Stimulated activated CD4-positive, alpha-beta T cell treated with anti-CD3 and anti-CD28 coated beads, Interleukin-4, amount 100 ng/mL, for 48 hours (primary cell): ENCODE measurements at regions not wholly inside any gene's neighbourhood (a gene's known extent, or its start where the extent isn't known, plus 50 kb on each side); places are given as distances from the start of the nearest gene placed in this dataset.

Experiments
- DNase-seq, 2 donors: peaks; one replicate each; pipeline ENCODE4 v3.0.0-alpha.2; 2020; ENCODE audit warnings: low read depth in 2 of 2

DNA sequence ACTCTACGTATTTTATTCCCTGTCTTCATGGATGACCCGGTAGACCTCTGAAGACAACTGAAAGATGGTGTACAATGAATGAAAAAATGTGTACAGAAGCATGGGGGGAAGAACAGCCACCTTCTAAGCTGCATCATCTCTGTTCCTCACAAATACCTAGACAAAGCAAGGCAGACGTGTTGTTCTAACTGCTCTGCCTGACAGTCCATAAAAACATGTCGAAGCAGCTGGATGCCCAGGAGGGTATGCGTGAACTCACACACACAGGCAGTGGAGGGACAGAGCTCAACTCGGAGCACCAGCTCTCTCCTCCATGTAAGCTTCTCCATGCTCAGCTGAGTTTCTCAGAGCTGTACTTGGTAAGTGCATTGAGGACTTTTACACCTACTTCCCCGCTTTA is 327.4 kb downstream of the CTTN start:
- DNase-seq = no peak

DNA sequence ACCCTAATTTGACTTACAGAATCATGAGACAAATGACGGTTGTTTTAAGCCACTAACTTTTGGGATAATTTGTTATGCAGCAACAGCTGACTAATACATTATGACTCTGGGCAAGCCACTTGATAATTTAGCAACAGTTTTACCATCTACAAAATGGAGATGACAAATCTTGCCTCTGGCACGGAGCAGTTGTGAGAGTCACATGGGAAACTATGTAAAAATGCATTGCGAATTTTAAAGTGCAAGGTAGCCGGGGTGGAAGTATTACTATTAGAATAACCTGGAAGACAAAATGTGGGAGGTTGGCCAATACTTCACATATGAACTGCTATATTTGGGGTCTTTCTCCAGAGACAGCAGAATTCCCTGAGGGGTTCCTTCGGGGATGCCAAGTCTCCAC is 328.7 kb downstream of the CTTN start:
- no peak for DNase-seq

DNA sequence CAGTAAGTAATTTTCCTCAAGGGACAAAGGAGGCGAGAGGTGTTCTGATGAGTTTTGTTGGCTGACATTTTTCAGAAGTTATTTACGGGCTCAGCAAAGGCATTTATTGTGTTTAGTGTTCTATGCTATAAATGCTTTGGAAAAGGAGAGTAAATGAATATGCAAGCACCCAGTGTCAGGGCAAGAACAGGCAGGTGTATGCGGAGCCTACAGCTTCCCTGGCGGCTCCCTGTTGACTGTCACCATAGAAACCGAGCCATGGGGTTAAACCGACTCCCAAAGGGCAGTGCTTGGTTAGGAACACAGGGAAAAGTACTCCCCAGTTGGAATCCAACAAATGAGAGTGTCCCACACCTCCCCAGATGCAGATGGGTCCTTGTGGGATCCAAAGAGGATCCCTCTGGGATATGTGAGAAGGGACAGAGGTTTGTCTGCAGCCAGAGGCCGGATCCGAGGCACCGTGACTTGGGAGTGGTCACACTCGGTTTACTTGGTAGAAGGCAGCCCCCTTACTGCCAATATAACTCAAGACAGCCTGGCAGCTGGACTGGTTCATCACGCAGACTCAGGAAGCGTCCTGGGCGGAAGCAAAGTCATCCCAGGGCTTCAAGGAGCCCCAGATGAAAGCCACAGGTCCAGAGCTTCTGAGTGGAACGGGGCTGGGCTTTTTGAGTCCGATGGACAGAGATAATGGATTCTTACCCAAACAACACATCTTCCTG is 329.7 kb downstream of the CTTN start:
- DNase-seq = no peak

GRCh38 chr11:70729949-70730348 is 331.6 kb downstream of the CTTN start:
- no peak for DNase-seq

- DNase-seq = no peak
Measured at GRCh38 chr11:70730411-70730810, 332.1 kb downstream of the CTTN start.

DNA sequence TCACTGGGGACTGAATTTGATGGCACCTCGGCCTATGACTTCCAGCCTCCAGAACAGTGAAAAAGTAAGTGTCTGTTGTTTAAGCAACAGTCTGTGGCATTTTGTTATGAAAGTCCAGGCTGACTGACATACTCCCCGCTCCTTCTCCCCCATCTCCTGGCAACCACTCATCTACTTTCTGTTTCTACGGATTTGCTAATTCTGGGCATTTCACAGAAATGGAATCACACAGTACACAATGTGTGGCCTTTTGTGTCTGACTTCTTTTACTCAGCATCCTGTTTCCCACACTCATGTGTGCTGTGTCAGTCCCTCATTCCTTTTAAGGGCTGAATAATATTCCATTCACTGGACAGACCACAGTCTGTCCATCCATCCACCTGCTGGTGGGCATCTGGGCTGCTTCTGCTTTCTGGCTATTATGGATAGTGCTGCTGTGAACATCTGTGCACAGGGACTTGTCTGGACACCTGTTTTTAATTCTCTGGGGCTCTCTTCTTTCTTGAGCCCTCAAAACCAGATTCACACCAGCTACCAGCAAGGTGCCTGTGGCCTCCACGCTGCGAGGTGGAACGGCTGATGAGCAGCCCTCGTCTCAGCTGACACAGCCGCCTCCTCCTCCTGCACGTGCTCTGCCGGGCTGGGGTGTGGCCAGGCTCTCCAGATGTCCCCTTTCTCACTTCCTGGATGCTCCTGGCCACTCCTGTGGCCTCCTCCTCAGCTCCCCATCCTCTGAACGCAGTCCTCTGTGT is 333.1 kb downstream of the CTTN start:
- no peak for DNase-seq

DNA sequence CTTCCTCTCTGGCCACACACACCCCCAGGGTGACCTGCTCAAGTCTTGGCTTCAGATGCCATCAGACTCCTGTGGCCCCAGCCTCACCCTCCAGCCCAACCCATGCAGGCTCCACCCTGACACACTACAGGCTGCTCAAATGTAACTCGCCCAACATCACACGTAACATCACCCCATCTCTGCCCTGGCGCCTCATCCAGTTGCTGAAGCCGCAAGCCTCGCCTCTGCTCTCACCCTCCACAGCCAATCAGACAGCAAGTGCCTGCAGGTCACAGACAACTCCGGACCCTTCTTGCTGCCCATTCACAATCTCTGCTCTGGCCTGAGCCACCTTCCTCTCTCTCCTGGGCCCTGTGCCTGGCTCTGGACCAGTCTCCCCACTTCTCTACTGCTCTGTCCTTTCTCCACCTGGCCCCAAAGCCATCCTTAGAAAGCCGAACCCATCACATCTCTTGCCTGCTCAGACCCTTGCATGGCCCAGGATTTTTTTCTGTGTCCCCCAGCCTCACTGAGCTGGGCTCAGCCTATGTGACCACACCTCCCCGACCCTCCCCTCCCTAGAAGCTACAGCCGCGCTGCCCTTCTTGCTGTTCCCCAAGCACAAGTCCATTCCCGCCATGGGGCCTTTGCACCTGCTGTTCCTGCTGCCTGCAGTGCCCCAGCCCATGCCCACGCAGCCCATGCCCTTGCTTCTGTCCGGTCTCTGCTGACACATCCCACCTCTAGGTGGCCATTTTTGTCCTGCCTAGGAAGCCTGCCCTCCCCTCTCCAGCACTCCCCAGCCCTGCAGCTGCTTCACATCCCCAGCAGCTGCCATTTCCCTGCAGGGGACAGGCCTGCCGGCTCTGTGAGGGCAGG is 333.9 kb downstream of the CTTN start:
- DNase-seq = no peak

- DNase-seq = no peak
Measured at GRCh38 chr11:70732881-70733196, 334.5 kb downstream of the CTTN start.

- no peak for DNase-seq
Measured at GRCh38 chr11:70733327-70734325, 335.3 kb downstream of the CTTN start.

GRCh38 chr11:70734379-70734778 is 336.1 kb downstream of the CTTN start:
- DNase-seq = no peak

GRCh38 chr11:70734911-70735310 is 336.6 kb downstream of the CTTN start:
- DNase-seq = no peak

GRCh38 chr11:70735976-70736375 is 337.6 kb downstream of the CTTN start:
- no peak for DNase-seq

DNA sequence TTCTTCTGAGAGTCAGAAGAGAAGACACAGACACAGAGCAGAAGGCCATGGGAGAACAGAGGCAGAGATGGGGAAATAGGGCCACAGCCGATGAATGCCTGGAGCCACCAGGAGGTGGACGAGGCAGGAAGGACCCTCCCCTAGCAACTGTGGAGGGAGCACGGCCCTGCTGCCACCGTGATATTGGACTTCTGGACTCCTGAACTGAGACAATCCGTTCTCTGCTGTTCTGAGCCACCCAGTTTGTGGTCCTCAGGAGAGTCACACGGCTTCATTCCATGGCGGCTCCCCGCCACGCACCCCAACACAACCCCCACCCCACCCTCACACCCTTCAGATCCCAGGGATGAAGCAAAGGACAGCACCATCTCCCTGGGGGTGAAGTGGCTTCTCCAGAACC is 338.1 kb downstream of the CTTN start:
- DNase-seq = no peak

DNA sequence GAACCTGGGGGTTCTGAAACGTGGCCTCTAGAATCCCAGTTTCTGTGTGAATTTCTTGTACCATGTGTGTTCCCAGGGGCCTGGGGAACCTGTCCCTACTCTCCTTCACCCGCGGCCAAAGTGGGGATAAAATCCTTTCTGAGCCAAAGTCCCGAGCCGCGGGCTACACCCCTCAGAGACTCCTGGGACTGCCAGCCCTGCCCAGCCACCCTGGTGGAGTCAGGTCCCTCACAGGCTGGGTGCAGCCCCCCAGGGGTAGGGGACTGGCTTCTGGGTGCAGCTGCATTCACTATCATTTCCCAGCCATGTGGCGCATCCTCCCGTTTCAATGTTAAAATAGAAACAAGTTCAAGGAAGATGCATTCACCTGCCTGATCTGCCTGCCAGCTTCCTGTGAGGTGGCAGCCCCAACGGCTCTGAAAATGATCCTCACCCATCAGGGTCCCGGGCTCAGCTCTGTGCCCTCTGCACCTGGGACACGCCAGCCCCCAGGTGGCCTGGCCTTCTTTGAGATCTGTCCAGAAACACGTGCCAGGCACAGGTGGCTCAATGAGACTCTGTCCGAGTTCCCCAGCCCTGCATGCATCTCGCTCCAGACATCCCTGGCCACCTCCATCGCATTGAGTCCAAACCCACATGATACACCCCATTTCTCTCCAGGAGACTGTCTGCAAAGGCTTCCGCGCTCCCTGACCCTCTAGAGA is 338.8 kb downstream of the CTTN start:
- DNase-seq = no peak

DNA sequence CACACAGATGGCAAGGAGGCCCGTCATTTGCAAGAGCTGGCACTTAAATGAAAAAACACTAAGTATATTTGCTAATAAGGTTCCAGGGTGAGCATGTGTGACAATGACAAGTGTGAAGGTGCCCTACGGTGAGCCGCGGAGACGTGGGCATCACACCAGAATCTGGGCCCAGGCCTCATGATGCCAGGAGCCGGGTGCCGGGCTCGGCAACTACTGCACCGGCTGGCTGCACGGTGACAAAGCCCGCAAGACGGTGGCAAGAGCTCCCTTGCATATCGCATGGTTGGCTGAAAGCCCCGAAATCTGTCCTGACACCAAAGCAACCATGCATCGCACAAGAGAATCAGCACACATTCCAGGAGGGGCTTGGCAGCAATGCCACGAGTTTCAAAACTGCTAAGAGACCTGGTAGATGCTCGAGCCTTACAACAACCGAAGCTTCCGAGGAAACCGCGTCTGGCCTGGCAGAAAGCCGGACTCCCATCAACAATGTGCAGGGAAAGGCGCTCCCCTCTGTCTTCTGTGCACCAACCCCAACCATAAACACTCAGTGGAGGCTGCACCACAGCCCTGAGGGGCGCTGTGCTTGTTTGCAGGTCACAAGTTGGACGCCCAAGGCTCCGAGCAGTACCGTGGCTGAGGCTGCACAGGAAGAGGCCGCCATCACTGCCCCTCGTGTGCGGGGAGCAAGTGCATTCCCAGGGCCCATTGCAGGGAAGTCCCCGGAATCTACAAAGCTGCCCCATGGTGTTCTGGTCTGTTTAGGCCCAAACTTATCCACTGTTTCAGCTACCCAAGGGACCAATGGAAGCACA is 339.7 kb downstream of the CTTN start:
- DNase-seq = no peak

DNA sequence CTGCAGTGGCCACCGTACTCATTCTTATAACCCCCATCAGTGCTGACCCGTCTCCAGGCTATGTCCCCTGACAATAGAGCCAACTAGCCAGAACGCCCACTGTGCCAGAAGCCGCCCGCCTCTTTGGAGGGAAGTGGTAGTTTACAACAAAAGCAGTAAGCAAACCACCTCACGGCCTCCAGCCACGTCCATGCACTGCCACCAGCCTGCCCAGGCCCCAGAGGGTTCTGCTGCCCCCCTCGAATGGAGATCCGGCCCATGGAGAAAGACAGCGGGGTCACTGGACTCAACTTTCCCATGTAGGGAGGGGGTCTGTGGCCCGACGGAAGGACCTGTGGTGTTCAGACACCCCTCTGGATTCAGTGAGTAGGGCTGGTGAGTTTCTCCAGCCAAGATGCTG is 340.3 kb downstream of the CTTN start:
- no peak for DNase-seq

DNA sequence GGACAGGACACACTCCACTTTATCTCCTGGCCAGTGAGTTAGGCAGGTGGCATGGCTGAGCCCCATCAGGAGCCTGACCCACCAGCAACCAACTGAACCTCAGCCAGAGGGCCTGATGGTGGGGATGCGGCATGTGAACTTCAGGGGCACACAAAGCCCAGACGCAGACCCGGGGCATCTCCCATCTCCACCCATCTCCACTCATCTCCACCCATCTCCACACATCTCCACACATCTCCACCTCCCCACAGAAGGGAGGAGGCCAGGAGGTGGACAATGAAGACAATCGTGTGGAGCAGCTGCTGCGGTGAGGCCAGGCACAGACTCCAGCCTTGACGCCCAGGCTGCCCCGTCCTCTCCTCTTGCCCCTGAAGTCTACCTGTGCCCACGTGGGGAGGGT is 340.8 kb downstream of the CTTN start:
- DNase-seq = no peak

DNA sequence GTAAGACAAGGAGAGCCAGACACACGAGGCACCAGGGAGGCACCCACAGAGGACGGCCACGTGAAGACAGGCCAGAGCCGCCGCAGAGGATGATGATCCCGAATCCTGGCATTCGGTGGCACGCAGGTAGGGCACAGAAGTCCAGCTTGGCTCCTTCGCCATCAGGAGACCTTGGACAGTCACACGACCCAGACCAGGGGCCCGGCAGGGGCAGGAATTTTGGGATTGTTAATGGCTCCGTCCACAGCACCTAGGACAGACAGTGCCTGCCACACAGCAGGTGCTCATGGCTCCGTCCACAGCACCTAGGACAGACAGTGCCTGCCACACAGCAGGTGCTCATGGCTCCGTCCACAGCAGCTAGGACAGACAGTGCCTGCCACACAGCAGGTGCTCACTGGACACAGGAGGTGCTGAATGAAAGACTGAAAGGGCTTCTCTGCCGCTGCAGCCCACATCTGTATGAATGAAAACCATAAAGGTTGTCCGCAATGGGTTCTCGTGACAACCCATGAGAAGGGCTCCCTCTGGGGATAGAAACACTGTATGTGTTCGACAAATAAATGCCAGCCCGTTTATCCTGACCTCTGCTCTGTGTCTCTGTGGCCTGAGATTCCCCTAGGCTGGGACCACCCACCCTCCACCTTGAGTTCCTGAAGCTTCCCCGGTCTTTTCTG is 341.6 kb downstream of the CTTN start:
- DNase-seq = no peak

DNA sequence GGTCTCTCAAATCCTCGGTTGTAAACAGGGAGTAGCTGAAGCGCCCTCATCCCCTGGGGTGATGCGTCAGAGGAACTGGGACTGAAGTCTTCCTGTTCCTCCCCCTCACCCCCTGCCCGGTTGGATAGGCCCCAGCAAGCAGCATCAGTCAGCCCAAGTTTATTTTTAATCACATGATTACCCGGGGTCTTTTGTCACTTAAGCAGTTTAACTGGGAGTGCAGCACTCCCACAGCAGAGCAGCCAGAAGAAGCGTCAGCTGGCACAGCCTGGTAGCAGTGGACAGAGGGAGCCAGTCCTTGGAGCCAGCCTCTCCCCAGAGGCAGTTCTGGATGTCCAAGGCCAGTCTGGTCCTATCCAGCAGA is 342.1 kb downstream of the CTTN start:
- no peak for DNase-seq

- DNase-seq = no peak
Measured at GRCh38 chr11:70741085-70741484, 342.8 kb downstream of the CTTN start.
